COLO668 (cell line): ENCODE measurements at regions not wholly inside any gene's neighbourhood (a gene's known extent, or its start where the extent isn't known, plus 50 kb on each side); places are given as distances from the start of the nearest gene placed in this dataset.

ENCODE experiments used
- DNase-seq: peaks from one replicate; lab custom pipeline; 2025; ENCODE audit not compliant: unreplicated experiment; lab: John Stamatoyannopoulos, UW

GRCh38 chr11:19374151-19374569 is 133.4 kb upstream of the E2F8 start:
- no peak for DNase-seq

GRCh38 chr11:19372381-19372780 is 131.6 kb upstream of the E2F8 start:
- no peak for DNase-seq

- DNase-seq: no peak
These were observed 129.5 kb upstream of the E2F8 start for GRCh38 chr11:19370100-19370861.

GRCh38 chr11:19368726-19369375 is 128.1 kb upstream of the E2F8 start:
- DNase-seq: no peak

- DNase-seq: no peak
These were observed 126.4 kb upstream of the E2F8 start for GRCh38 chr11:19366992-19367709.

- DNase-seq: peak; percentile 45
These were observed 125.1 kb upstream of the E2F8 start for GRCh38 chr11:19365743-19366410.

- DNase-seq: no peak
These were observed 118.7 kb upstream of the E2F8 start for GRCh38 chr11:19359221-19360000.

- no peak for DNase-seq
These were observed 117.2 kb upstream of the E2F8 start for GRCh38 chr11:19357943-19358342.

GRCh38 chr11:19355601-19356000 is 114.9 kb upstream of the E2F8 start:
- DNase-seq: no peak

- DNase-seq: no peak
These were observed 112.6 kb upstream of the E2F8 start for GRCh38 chr11:19353287-19353850.

GRCh38 chr11:19352771-19353160 is 112.0 kb upstream of the E2F8 start:
- DNase-seq: no peak

- no peak for DNase-seq
These were observed 111.5 kb upstream of the E2F8 start for GRCh38 chr11:19352072-19352770.

- no peak for DNase-seq
These were observed 110.7 kb upstream of the E2F8 start for GRCh38 chr11:19351426-19351825.

- DNase-seq: no peak
These were observed 109.4 kb upstream of the E2F8 start for GRCh38 chr11:19350160-19350559.

- DNase-seq: no peak
These were observed 108.7 kb upstream of the E2F8 start for GRCh38 chr11:19349340-19350025.

- no peak for DNase-seq
These were observed 107.2 kb upstream of the E2F8 start for GRCh38 chr11:19347911-19348310.

GRCh38 chr11:19345848-19346681 is 105.3 kb upstream of the E2F8 start:
- peak; percentile 65 for DNase-seq

- peak; percentile 64 for DNase-seq
These were observed 104.7 kb upstream of the E2F8 start for GRCh38 chr11:19345519-19345847.
